OCI-LY1 (cell line): ENCODE measurements at regions not wholly inside any gene's neighbourhood (a gene's known extent, or its start where the extent isn't known, plus 50 kb on each side); places are given as distances from the start of the nearest gene placed in this dataset.

Experiments
- H2AFZ ChIP-seq: fragments of 200-600 bp; sonication (generic), shearing (Covaris generic); 2 replicates; pipeline ENCODE4 v1.6.0; 2014; ENCODE audit warnings: antibody characterized with exemption, mild to moderate bottlenecking, low read length
- H3F3A ChIP-seq: fragments of 200-600 bp; sonication (generic), shearing (Covaris generic); 2 replicates; pipeline ENCODE4 v1.6.0; 2014; ENCODE audit warnings: mild to moderate bottlenecking, antibody characterized with exemption, low read length, moderate library complexity; ENCODE audit not compliant: insufficient read depth
- H3K27ac ChIP-seq: fragments of 200-600 bp; sonication (generic); 2 replicates; pipeline ENCODE4 v1.5.1; 2014; ENCODE audit warnings: low read length, mixed run types, mild to moderate bottlenecking, low read depth; ENCODE audit not compliant: poor library complexity, severe bottlenecking
- H3K27me3 ChIP-seq: fragments of 200-600 bp; sonication (generic); 2 replicates; pipeline ENCODE4 v1.6.0; 2014; ENCODE audit warnings: antibody characterized with exemption, mild to moderate bottlenecking, low read length, moderate library complexity; ENCODE audit not compliant: insufficient read depth
- H3K36me3 ChIP-seq: fragments of 200-600 bp; sonication (generic); 2 replicates; pipeline ENCODE4 v1.6.1; 2014; ENCODE audit warnings: mild to moderate bottlenecking, antibody characterized with exemption, low read length, moderate library complexity, mixed read lengths; ENCODE audit not compliant: insufficient read depth
- H3K4me1 ChIP-seq: fragments of 200-600 bp; sonication (generic); 2 replicates; pipeline ENCODE4 v1.5.1; 2014; ENCODE audit warnings: mild to moderate bottlenecking, low read length, moderate library complexity; ENCODE audit not compliant: insufficient read depth, severe bottlenecking
- H3K4me2 ChIP-seq: fragments of 200-600 bp; sonication (generic), shearing (Covaris generic); 2 replicates; pipeline ENCODE4 v1.6.1; 2014; ENCODE audit warnings: low read length
- H3K4me3 ChIP-seq: fragments of 200-600 bp; sonication (generic); 2 replicates; pipeline ENCODE4 v1.5.1; 2014; ENCODE audit warnings: low read length, low read depth, mild to moderate bottlenecking, mixed read lengths; ENCODE audit not compliant: poor library complexity, severe bottlenecking
- H3K79me2 ChIP-seq: fragments of 200-600 bp; shearing (Covaris generic); 2 replicates; pipeline ENCODE4 v1.6.1; 2016; ENCODE audit warnings: mixed run types, low read length, mixed read lengths; ENCODE audit not compliant: insufficient read depth
- H3K9ac ChIP-seq: fragments of 200-600 bp; sonication (generic), shearing (Covaris generic); 2 replicates; pipeline ENCODE4 v1.6.1; 2014; ENCODE audit warnings: mild to moderate bottlenecking, low read length, mixed read lengths
- H3K9me2 ChIP-seq: fragments of 200-600 bp; sonication (generic), shearing (Covaris generic); 2 replicates; pipeline ENCODE4 v1.6.1; 2014; ENCODE audit warnings: low read depth, mild to moderate bottlenecking, low read length, mixed read lengths
- H3K9me3 ChIP-seq: fragments of 200-600 bp; shearing (Covaris generic); 2 replicates; pipeline ENCODE4 v1.6.1; 2014; ENCODE audit warnings: low read length, mixed read lengths
- H4K20me1 ChIP-seq: fragments of 200-600 bp; sonication (generic), shearing (Covaris generic); 2 replicates; pipeline ENCODE4 v1.6.0; 2016; ENCODE audit warnings: mild to moderate bottlenecking, low read length; ENCODE audit not compliant: insufficient read depth
- EZH2 ChIP-seq: fragments of 200-600 bp; sonication (generic), shearing (Covaris generic); IDR thresholded peaks from 2 replicates; pipeline ENCODE4 v1.8.0; 2017; ENCODE audit warnings: borderline replicate concordance, mixed run types, mild to moderate bottlenecking, antibody characterized with exemption, low read length, moderate library complexity, mixed read lengths
- TF ChIP-seq, protein P1 (sequence below): fragments of 200-600 bp; sonication (generic), shearing (Covaris generic); IDR thresholded peaks from 2 replicates; pipeline ENCODE4 v1.5.1; 2017; ENCODE audit warnings: mild to moderate bottlenecking, antibody characterized with exemption, low read length, moderate library complexity, mixed read lengths

DNA sequence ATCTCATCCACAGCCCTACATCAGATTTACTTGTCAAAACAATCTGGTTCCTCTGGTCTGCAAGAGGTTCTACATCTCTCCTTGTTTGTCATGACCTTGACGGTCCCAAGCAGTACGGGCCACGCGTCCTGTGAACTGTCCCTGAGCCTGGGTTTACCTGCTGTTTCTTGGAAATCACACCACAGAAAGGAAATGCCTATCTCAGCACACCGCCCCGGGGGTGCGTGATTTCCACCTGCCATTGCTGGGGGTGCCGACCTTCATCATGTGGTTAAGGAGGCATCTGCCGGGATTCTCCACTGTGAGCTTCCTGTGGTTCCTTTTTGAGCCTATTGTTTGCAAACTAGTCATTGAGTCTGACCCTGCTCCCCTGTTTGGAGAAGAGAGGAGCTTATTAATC lies 1363.4 kb downstream of the BRD1 start:
- H3K79me2 ChIP-seq = no peaks in the 10 kb centered on the region
- TF ChIP-seq, protein P1, sequence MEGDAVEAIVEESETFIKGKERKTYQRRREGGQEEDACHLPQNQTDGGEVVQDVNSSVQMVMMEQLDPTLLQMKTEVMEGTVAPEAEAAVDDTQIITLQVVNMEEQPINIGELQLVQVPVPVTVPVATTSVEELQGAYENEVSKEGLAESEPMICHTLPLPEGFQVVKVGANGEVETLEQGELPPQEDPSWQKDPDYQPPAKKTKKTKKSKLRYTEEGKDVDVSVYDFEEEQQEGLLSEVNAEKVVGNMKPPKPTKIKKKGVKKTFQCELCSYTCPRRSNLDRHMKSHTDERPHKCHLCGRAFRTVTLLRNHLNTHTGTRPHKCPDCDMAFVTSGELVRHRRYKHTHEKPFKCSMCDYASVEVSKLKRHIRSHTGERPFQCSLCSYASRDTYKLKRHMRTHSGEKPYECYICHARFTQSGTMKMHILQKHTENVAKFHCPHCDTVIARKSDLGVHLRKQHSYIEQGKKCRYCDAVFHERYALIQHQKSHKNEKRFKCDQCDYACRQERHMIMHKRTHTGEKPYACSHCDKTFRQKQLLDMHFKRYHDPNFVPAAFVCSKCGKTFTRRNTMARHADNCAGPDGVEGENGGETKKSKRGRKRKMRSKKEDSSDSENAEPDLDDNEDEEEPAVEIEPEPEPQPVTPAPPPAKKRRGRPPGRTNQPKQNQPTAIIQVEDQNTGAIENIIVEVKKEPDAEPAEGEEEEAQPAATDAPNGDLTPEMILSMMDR = no peak
- TF ChIP-seq EZH2 = no peak

DNA sequence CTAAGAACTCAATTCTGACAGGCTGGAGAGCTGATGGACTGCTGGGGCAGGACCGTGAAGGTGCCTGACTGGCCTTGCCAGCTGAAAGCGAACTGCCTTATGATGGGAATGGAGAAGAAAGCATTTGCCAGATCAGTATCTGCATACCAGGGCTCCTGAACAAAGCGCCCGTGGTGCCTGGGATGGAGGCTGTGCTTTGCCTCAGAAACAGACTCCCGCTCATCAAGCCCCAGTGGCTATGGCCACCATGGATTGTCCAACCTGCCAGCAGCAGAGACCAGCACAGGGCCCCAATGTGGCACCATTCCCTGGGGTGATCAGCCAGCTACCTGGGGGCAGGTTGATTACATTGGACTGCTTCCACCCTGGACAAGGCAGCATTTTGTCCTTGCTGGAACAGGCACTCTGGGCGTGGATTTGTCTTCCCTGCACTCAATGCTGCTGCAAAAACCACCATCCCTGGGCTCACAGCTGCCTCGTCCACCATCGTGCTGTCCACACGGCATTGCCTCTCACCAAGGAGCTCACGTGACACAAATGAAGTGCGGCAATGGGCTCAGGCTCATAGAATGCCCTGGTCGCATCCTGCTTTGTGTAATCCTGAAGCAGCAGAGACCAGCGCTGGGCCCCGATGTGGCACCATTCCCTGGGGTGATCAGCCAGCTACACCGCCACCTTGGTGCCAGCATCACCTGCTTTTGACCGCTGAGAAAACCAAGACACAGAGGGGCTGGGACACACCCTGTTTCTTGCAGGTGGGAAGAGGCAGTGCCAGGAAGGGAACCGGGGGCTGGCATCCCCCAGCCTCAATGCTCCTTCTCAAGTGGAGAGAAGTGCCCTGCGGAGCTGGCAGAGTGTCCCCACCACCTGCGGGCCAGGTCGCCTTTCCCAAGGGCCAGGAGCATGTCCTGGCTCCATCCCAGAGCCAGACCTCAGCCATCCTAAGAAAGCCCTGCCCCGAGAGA lies 1367.5 kb downstream of the BRD1 start:
- H3K36me3 ChIP-seq = no peaks in the 10 kb centered on the region
- no peak overlapping the region for H3K4me3 ChIP-seq
- H3K4me2 ChIP-seq = no peak overlapping the region
- no peaks in the 10 kb centered on the region for H3K9me3 ChIP-seq
- H3K9ac ChIP-seq = no peak overlapping the region
- H3K27me3 ChIP-seq = peaks cover 16% of the 10 kb centered on the region
- no peaks in the 10 kb centered on the region for H3K9me2 ChIP-seq
- H3K79me2 ChIP-seq = no peaks in the 10 kb centered on the region
- no peaks in the 10 kb centered on the region for H3K4me1 ChIP-seq
- TF ChIP-seq EZH2 = no peak
- TF ChIP-seq, protein P1 = no peak
- no peaks in the 10 kb centered on the region for H4K20me1 ChIP-seq
- no peak overlapping the region for H2AFZ ChIP-seq
- H3F3A ChIP-seq = no peaks in the 10 kb centered on the region
- no peak overlapping the region for H3K27ac ChIP-seq

More for the DNA sequence above, 1363.4 kb downstream of the BRD1 start:
- Histone ChIP-seq H3K9me3 (no peaks in the 10 kb centered on the region), H3K27ac (no peak overlapping the region), H3K27me3 (peaks cover 9% of the 10 kb centered on the region; the same call in 1 of the 2 replicates), H3K4me3 (no peak overlapping the region), H2AFZ (no peak overlapping the region), H3K9ac (no peak overlapping the region), H4K20me1 (no peaks in the 10 kb centered on the region), H3K36me3 (no peaks in the 10 kb centered on the region), H3K9me2 (no peaks in the 10 kb centered on the region), H3F3A (no peaks in the 10 kb centered on the region), H3K4me2 (no peak overlapping the region), H3K4me1 (no peaks in the 10 kb centered on the region)

DNA sequence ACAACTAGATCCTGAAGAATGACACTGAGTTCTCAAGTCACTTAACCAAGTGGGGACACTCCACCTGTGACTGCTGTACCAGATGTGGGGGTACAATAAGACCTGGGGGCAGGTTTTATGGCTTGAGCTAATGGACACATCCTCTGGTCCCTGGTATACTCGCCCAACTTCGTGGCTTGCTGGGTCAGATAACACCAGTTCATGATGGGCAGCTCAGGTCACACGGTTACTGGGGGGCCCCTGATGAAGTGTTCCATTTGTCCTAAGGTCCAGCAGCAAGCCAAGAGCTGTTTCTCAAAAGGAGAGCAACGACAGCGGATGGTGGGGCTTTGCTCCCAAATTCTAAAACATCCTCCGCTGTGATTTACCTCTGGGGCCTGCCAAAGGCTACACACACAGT lies 1368.4 kb downstream of the BRD1 start:
- Histone ChIP-seq H3K4me2 (no peak overlapping the region), H3K9ac (no peak overlapping the region), H3K4me1 (no peaks in the 10 kb centered on the region), H3K36me3 (no peaks in the 10 kb centered on the region), H3F3A (no peaks in the 10 kb centered on the region), H3K4me3 (no peak overlapping the region), H3K9me2 (no peaks in the 10 kb centered on the region), H3K79me2 (no peaks in the 10 kb centered on the region), H2AFZ (no peak overlapping the region), H4K20me1 (no peaks in the 10 kb centered on the region), H3K9me3 (no peaks in the 10 kb centered on the region), H3K27ac (no peak overlapping the region), H3K27me3 (peaks cover 12% of the 10 kb centered on the region)
- TF ChIP-seq, protein P1 = no peak
- TF ChIP-seq EZH2 = no peak
